H1 (cell line): ENCODE measurements at regions not wholly inside any gene's neighbourhood (a gene's known extent, or its start where the extent isn't known, plus 50 kb on each side); places are given as distances from the start of the nearest gene placed in this dataset.
"Not testable (repeated sequence)": the region's sequence is repeated elsewhere in the genome, so short reads cannot be mapped to it uniquely, and the experiment has no call there.

Experiments used
- CTCF ChIA-PET: fragments of 300-600 bp; sonication (Branson Sonifier 250); formaldehyde crosslinking; loops from one replicate; lab custom pipeline; 2021; ENCODE audit not compliant: partially characterized antibody; lab: Charles Lee
- POLR2A ChIA-PET: fragments of 300-600 bp; sonication (Branson Sonifier 250); formaldehyde crosslinking; loops from one replicate; lab custom pipeline; 2021; ENCODE audit warnings: inconsistent platforms; ENCODE audit not compliant: partially characterized antibody; lab: Charles Lee
- DNase-seq, 2 experiments: peaks; one replicate each; pipeline versions ENCODE4 v3.0.0 to v3.0.0-alpha.2; 2010 to 2022; ENCODE audit warnings: low spot score in 2 of 2, low read depth in 1 of 2, mixed read lengths in 1 of 2
- FAIRE-seq: peaks from 2 replicates; lab custom pipeline; 2011; peaks lifted over from hg19 to GRCh38; lab: Jason Lieb, UNC
- H2AFZ ChIP-seq: 2 replicates; pipeline ENCODE4 v1.8.1; 2012; ENCODE audit warnings: low read length, inconsistent platforms
- H2AK5ac ChIP-seq: 2 replicates; pipeline ENCODE4 v1.6.1; 2013; ENCODE audit warnings: low read depth, low read length
- H2BK120ac ChIP-seq: replicated peaks from 2 replicates; pipeline ENCODE3; 2013; ENCODE audit warnings: low read depth, low read length, inconsistent platforms
- H2BK12ac ChIP-seq: 2 replicates; pipeline ENCODE4 v1.6.1; 2013; ENCODE audit warnings: low read depth, low read length
- H2BK15ac ChIP-seq: 2 replicates; pipeline ENCODE4 v1.6.1; 2013; ENCODE audit warnings: low read length
- H2BK20ac ChIP-seq: 2 replicates; pipeline ENCODE4 v1.6.1; 2013; ENCODE audit warnings: low read length
- H2BK5ac ChIP-seq: 2 replicates; pipeline ENCODE4 v1.6.1; 2013; ENCODE audit warnings: low read depth, low read length
- H3K14ac ChIP-seq: 2 replicates; pipeline ENCODE4 v1.6.1; 2013; ENCODE audit warnings: inconsistent platforms; ENCODE audit not compliant: insufficient read length
- H3K18ac ChIP-seq: 2 replicates; pipeline ENCODE4 v1.6.1; 2013; ENCODE audit warnings: low read length; ENCODE audit errors: extremely low read depth
- H3K23ac ChIP-seq: 2 replicates; pipeline ENCODE4 v1.6.1; 2013; ENCODE audit warnings: inconsistent platforms; ENCODE audit not compliant: insufficient read length
- H3K23me2 ChIP-seq: 2 replicates; pipeline ENCODE4 v1.6.1; 2013; ENCODE audit warnings: low read depth, low read length
- H3K27ac ChIP-seq: 2 replicates; pipeline ENCODE4 v1.6.1; 2011; ENCODE audit warnings: low read depth, low read length, inconsistent platforms
- H3K27me3 ChIP-seq, 4 experiments: replicated peaks in 1 of 4; 1 replicate in 1 of 4; 2 replicates in 3 of 4; pipeline versions ENCODE4 v1.6.1 to v1.8.1; 2011 to 2013; ENCODE audit warnings: low read length in 3 of 4, mild to moderate bottlenecking in 3 of 4, inconsistent platforms in 2 of 4, mixed read lengths in 2 of 4, moderate library complexity in 1 of 4; ENCODE audit not compliant: control insufficient read depth in 3 of 4, insufficient read depth in 3 of 4; ENCODE audit errors: extremely low read depth in 1 of 4
- H3K36me3 ChIP-seq, 4 experiments: 2 replicates each; pipeline versions ENCODE4 v1.6.1 to v1.8.1; 2011 to 2013; ENCODE audit warnings: mild to moderate bottlenecking in 4 of 4, low read length in 3 of 4, moderate library complexity in 2 of 4, control low read depth in 1 of 4, inconsistent platforms in 1 of 4; ENCODE audit not compliant: insufficient read depth in 4 of 4, control insufficient read depth in 2 of 4
- H3K4ac ChIP-seq: replicated peaks from 2 replicates; pipeline ENCODE3; 2013; ENCODE audit warnings: low read length, low read depth, mixed read lengths, inconsistent platforms; ENCODE audit not compliant: insufficient read length
- H3K4me1 ChIP-seq, 4 experiments: replicated peaks in 1 of 4; 1 replicate in 1 of 4; 2 replicates in 3 of 4; pipeline versions ENCODE4 v1.6.1 to v1.8.1; 2011 to 2013; ENCODE audit warnings: low read length in 3 of 4, inconsistent platforms in 2 of 4, mixed read lengths in 1 of 4; ENCODE audit not compliant: insufficient read depth in 4 of 4, control insufficient read depth in 3 of 4
- H3K4me2 ChIP-seq, 2 experiments: 2 replicates each; pipeline versions ENCODE4 v1.6.1 to v1.8.1; 2011 to 2013; ENCODE audit warnings: low read depth in 2 of 2, low read length in 2 of 2, control low read depth in 1 of 2, inconsistent platforms in 1 of 2, mild to moderate bottlenecking in 1 of 2; ENCODE audit not compliant: insufficient read depth in 1 of 2
- H3K4me3 ChIP-seq, 4 experiments: fragments of 200-600, 300-600 bp in 1 of 4; sonication (generic), shearing (Covaris generic), sonication (Bioruptor Twin) in 1 of 4; 2 replicates each; pipeline versions ENCODE4 v1.5.1 to v1.8.1; 2011 to 2016; ENCODE audit warnings: low read length in 4 of 4, low read depth in 3 of 4, control low read depth in 2 of 4, inconsistent platforms in 2 of 4, mild to moderate bottlenecking in 2 of 4, mixed read lengths in 1 of 4, moderate library complexity in 1 of 4; ENCODE audit not compliant: insufficient read depth in 2 of 4; ENCODE audit errors: extremely low read depth in 1 of 4
- H3K56ac ChIP-seq: replicated peaks from 2 replicates; pipeline ENCODE3; 2013; ENCODE audit warnings: low read depth, mild to moderate bottlenecking, mixed read lengths, low read length, inconsistent platforms; ENCODE audit not compliant: insufficient read length
- H3K79me1 ChIP-seq: 2 replicates; pipeline ENCODE4 v1.6.1; 2013; ENCODE audit warnings: low read depth, low read length, control low read depth
- H3K79me2 ChIP-seq, 2 experiments: 2 replicates each; pipeline versions ENCODE4 v1.6.1 to v1.8.1; 2012 to 2013; ENCODE audit warnings: low read length in 2 of 2, mild to moderate bottlenecking in 2 of 2, inconsistent platforms in 1 of 2; ENCODE audit not compliant: insufficient read depth in 2 of 2, control insufficient read depth in 1 of 2
- H3K9ac ChIP-seq, 4 experiments: replicated peaks in 1 of 4; 1 replicate in 1 of 4; 2 replicates in 3 of 4; pipeline versions ENCODE4 v1.6.1 to v1.8.1; 2011 to 2013; ENCODE audit warnings: low read depth in 3 of 4, low read length in 3 of 4, control low read depth in 2 of 4, mild to moderate bottlenecking in 2 of 4, moderate library complexity in 2 of 4, inconsistent platforms in 1 of 4; ENCODE audit errors: extremely low read depth in 1 of 4
- H3K9me3 ChIP-seq, 2 experiments: 2 replicates each; pipeline versions ENCODE4 v1.6.1 to v1.8.1; 2012 to 2013; ENCODE audit warnings: mild to moderate bottlenecking in 2 of 2, moderate library complexity in 2 of 2, control low read depth in 1 of 2, inconsistent platforms in 1 of 2, low read depth in 1 of 2, low read length in 1 of 2, mixed read lengths in 1 of 2; ENCODE audit not compliant: insufficient read depth in 2 of 2
- H4K20me1 ChIP-seq, 2 experiments: replicated peaks in 1 of 2; 2 replicates each; pipeline versions ENCODE3 to v1.8.1; 2011 to 2013; ENCODE audit warnings: inconsistent platforms in 2 of 2, low read length in 2 of 2, mild to moderate bottlenecking in 1 of 2; ENCODE audit not compliant: insufficient read depth in 2 of 2, control insufficient read depth in 1 of 2
- H4K5ac ChIP-seq: 2 replicates; pipeline ENCODE4 v1.6.1; 2013; ENCODE audit warnings: low read length, low read depth, mixed read lengths, inconsistent platforms; ENCODE audit not compliant: insufficient read length
- H4K8ac ChIP-seq: 2 replicates; pipeline ENCODE4 v1.8.0; 2013; ENCODE audit warnings: mild to moderate bottlenecking, moderate library complexity, low read length, inconsistent platforms; ENCODE audit not compliant: insufficient read depth; ENCODE audit errors: extremely low read depth
- H4K91ac ChIP-seq: replicated peaks from 2 replicates; pipeline ENCODE3; 2013; ENCODE audit warnings: low read length, mixed read lengths, inconsistent platforms; ENCODE audit not compliant: insufficient read length
- TCF12 ChIP-seq: IDR thresholded peaks from 2 replicates; pipeline ENCODE4 v1.6.1; 2011; ENCODE audit warnings: low read depth, mild to moderate bottlenecking, low read length
- WGBS, 2 experiments: shearing (Covaris generic) in 1 of 2; methylation state at CpG; one replicate each; pipeline versions ENCODE4 v1.1.6 to v1.1.7; 2013 to 2015; ENCODE audit warnings: low lambda C conversion rate in 2 of 2, mixed read lengths in 2 of 2, inconsistent platforms in 1 of 2, low coverage in 1 of 2, missing lambda C conversion rate in 1 of 2; ENCODE audit not compliant: insufficient replicate concordance in 2 of 2, insufficient coverage in 1 of 2, insufficient read length in 1 of 2; ENCODE audit errors: extremely low coverage in 1 of 2, missing lambda C conversion rate in 1 of 2; 5-methylcytosine and 5-hydroxymethylcytosine counted together

GRCh38 chr22:16717699-16718558 is 107.3 kb downstream of the XKR3 start (continued):
- TF ChIP-seq TCF12 = no peak

DNA sequence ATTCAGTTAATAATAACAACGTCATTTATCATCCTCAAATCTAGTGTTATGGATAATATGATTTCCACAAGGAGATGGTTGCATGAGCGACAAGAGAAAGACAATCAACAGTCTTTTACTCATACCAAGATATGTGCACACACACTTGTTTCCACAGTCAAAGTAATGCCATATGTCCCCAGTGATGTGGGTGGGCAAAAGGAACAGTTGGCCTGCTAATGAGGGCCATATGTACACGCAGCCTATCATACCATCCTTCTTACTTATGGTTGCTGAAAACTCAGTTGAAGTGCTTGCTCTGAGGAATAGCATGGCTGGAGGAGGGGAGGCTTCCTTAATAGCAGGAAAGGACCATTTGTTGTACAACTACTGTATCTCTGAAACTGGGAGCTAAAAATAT is 110.6 kb downstream of the XKR3 start:
- H3K79me2 ChIP-seq, H2AK5ac ChIP-seq, H4K5ac ChIP-seq, H3K4ac ChIP-seq, H2BK12ac ChIP-seq, H3K23ac ChIP-seq, H2BK5ac ChIP-seq, H2BK20ac ChIP-seq, H3K4me2 ChIP-seq, H4K91ac ChIP-seq, H3K4me1 ChIP-seq, H3K14ac ChIP-seq, H3K36me3 ChIP-seq, H4K8ac ChIP-seq, POLR2A ChIA-PET, DNase-seq, H2AFZ ChIP-seq, FAIRE-seq, H3K27ac ChIP-seq, H4K20me1 ChIP-seq, H3K56ac ChIP-seq, H3K79me1 ChIP-seq, H3K4me3 ChIP-seq, CTCF ChIA-PET, H3K27me3 ChIP-seq, H2BK15ac ChIP-seq, H3K9ac ChIP-seq, H3K23me2 ChIP-seq, H2BK120ac ChIP-seq, H3K18ac ChIP-seq: not testable (repeated sequence)
- H3K9me3 ChIP-seq = peaks cover 24 to 25% of the 10 kb centered on the region in 2 experiments
- WGBS, 2 experiments = 58% methylated on average over 3 of the region's 3 CpGs; no CpG with 5 or more reads in 1 of the 2 experiments
